Chondrocyte (in vitro differentiated cells): ENCODE measurements at regions not wholly inside any gene's neighbourhood (a gene's known extent, or its start where the extent isn't known, plus 50 kb on each side); places are given as distances from the start of the nearest gene placed in this dataset.
A peak's percentile ranks its signal among the peaks of the same experiment; 100 is the strongest.

Experiments used
- DNase-seq: peaks from one replicate; pipeline ENCODE4 v3.0.0; 2021; ENCODE audit warnings: mixed read lengths, low spot score
- H3K27ac Mint-ChIP-seq: one replicate; pipeline ENCODE4 v1.8.0; 2021; ENCODE audit warnings: mild to moderate bottlenecking, moderate library complexity, mixed read lengths; ENCODE audit not compliant: unreplicated experiment
- H3K27me3 Mint-ChIP-seq: 2 replicates; pipeline ENCODE4 v1.8.0; 2021; ENCODE audit warnings: low read depth, mixed read lengths
- H3K36me3 Mint-ChIP-seq: 2 replicates; pipeline ENCODE4 v1.8.0; 2021; ENCODE audit warnings: low read depth, mixed read lengths
- H3K4me1 Mint-ChIP-seq: 2 replicates; pipeline ENCODE4 v1.8.0; 2021; ENCODE audit warnings: low read depth, mild to moderate bottlenecking, mixed read lengths
- H3K4me3 Mint-ChIP-seq: one replicate; pipeline ENCODE4 v1.8.0; 2021; ENCODE audit warnings: mild to moderate bottlenecking, moderate library complexity, mixed read lengths; ENCODE audit not compliant: unreplicated experiment
- H3K9me3 Mint-ChIP-seq: 2 replicates; pipeline ENCODE4 v1.8.0; 2021; ENCODE audit warnings: low read depth, mixed read lengths
- TF ChIP-seq, protein P1 (sequence below): fragments of 200-600 bp; sonication (generic); IDR thresholded peaks from 2 replicates; pipeline ENCODE4 v1.5.0; 2021; ENCODE audit warnings: antibody characterized with exemption, mild to moderate bottlenecking, moderate library complexity

DNA sequence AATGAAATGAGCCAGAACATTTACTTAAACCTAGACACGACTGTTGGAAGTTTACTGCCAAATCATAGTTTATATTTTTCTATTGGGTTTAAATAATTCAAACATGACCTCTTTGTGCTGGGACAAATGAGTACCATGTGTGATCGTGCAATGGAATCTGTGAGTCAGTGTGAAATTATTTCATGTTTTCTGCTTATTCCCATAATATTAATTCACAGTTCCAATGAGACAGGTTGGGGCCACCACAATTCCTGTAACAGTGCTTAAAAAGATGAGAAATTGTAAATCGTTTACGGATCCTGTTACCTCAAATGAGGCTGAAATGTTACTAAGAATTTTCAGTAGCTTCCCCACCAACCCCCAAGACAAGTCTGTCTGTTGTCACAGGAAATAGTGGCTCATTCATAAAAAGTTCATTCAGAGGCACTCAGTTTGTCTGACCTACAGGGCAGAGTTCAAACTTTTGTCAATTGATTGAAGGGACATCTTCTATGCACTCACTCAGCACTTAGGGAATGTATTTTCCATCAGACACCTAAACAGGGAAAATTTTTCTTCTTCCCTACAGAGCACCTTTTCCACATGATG is 563.9 kb upstream of the ADAMTS16 start:
- H3K27ac Mint-ChIP-seq: peak overlapping the region; percentile 59
- H3K27me3 Mint-ChIP-seq: no peaks in the 10 kb centered on the region
- no peaks in the 10 kb centered on the region for H3K9me3 Mint-ChIP-seq
- H3K4me3 Mint-ChIP-seq: no peak overlapping the region
- no peaks in the 10 kb centered on the region for H3K36me3 Mint-ChIP-seq
- TF ChIP-seq, protein P1, sequence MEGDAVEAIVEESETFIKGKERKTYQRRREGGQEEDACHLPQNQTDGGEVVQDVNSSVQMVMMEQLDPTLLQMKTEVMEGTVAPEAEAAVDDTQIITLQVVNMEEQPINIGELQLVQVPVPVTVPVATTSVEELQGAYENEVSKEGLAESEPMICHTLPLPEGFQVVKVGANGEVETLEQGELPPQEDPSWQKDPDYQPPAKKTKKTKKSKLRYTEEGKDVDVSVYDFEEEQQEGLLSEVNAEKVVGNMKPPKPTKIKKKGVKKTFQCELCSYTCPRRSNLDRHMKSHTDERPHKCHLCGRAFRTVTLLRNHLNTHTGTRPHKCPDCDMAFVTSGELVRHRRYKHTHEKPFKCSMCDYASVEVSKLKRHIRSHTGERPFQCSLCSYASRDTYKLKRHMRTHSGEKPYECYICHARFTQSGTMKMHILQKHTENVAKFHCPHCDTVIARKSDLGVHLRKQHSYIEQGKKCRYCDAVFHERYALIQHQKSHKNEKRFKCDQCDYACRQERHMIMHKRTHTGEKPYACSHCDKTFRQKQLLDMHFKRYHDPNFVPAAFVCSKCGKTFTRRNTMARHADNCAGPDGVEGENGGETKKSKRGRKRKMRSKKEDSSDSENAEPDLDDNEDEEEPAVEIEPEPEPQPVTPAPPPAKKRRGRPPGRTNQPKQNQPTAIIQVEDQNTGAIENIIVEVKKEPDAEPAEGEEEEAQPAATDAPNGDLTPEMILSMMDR: no peak
- H3K4me1 Mint-ChIP-seq: peaks cover 23% of the 10 kb centered on the region
- no peak for DNase-seq

DNA sequence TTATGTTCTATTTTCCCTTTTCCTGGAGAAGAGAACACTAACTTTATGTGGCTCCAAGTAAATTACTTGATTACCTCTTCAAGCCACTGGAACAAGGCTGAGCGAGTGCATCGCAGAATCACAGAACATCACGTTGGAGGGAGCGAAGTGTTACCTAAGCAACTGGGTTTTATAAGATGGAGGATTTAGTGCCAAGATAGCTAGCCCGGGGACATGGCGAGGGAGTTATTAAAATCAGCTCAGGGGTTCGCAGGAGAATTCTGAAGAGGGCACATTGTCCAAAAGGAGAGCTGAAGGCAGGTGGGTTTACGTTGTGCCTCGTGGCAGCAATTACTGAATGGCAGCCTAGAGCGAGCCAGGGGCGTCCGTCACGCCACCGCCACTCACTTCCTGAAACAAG is 563.2 kb upstream of the ADAMTS16 start:
- Mint-ChIP-seq H3K27ac (no peak overlapping the region), H3K4me1 (peaks cover 23% of the 10 kb centered on the region), H3K4me3 (no peak overlapping the region), H3K27me3 (no peaks in the 10 kb centered on the region), H3K9me3 (no peaks in the 10 kb centered on the region), H3K36me3 (no peaks in the 10 kb centered on the region)
- TF ChIP-seq, protein P1: no peak
- no peak for DNase-seq

DNA sequence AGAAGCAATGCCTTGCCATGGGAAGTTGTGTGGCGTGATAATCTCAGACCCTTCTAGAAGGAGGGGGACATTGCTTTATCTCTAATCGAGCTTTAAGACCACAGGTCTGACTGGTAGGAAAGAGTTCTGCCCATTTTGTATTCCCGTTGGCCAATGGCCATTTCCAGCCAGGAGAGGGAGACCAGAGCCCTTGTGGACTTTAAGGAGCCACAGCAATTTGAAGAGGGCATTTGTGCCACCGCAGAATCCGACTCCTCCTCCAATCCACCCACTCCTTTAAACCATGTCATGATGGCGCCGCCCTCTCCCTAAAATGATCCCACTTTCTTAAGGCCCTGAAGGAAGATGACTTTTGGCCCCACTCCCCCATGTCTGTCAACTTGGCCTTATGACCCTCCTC is 560.5 kb upstream of the ADAMTS16 start:
- Mint-ChIP-seq H3K9me3 (no peaks in the 10 kb centered on the region), H3K27ac (no peak overlapping the region), H3K4me1 (peaks cover 24% of the 10 kb centered on the region)

DNA sequence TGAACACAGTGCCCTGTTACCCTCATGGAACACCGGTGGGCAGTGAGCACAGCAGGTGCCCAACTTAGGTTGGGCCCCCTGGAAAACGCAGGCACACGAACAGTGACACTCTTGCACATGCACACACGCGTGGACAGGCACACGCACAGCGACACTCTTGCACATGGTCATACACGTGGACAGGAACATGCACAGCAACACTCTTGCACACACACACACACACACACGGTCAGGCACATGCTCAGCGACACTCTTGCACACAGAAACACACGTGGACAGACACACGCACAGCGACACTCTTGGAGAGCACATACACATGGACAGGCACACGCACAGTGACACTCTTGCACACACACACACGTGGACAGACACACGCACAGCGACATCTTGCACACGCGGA is 559.4 kb upstream of the ADAMTS16 start:
- no peaks in the 10 kb centered on the region for H3K27me3 Mint-ChIP-seq
- H3K27ac Mint-ChIP-seq: no peak overlapping the region
- no peaks in the 10 kb centered on the region for H3K9me3 Mint-ChIP-seq
- no peak for DNase-seq
- H3K36me3 Mint-ChIP-seq: no peaks in the 10 kb centered on the region
- H3K4me3 Mint-ChIP-seq: no peak overlapping the region
- peaks cover 23% of the 10 kb centered on the region for H3K4me1 Mint-ChIP-seq
- TF ChIP-seq, protein P1: no peak

More for the DNA sequence above, 560.5 kb upstream of the ADAMTS16 start:
- DNase-seq: no peak
- H3K27me3 Mint-ChIP-seq: no peaks in the 10 kb centered on the region
- TF ChIP-seq, protein P1: no peak
- no peaks in the 10 kb centered on the region for H3K36me3 Mint-ChIP-seq
- no peak overlapping the region for H3K4me3 Mint-ChIP-seq

DNA sequence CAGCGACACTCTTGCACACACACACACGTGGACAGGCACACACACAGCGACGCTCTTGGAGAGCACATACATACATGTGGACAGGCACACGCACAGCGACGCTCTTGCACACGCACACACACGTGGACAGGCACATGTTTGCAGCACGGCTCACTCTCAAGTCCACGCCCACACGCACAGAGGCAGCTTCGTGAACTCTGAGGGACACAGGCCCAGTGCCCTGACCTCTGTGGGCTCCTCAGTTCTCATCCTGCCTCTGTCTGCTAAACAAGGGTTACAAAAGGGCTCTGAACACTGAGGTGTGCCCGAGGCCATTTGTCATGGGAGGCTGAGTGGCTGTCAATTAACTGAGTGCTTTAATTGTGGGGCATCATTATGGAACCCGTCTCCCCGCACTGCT is 558.8 kb upstream of the ADAMTS16 start:
- Mint-ChIP-seq H3K27ac (no peak overlapping the region), H3K4me1 (peaks cover 18% of the 10 kb centered on the region)

More for the DNA sequence above, 558.8 kb upstream of the ADAMTS16 start:
- H3K4me3 Mint-ChIP-seq: no peak overlapping the region
- TF ChIP-seq, protein P1: no peak
- DNase-seq: no peak
- H3K27me3 Mint-ChIP-seq: no peaks in the 10 kb centered on the region
- H3K9me3 Mint-ChIP-seq: no peaks in the 10 kb centered on the region
- no peaks in the 10 kb centered on the region for H3K36me3 Mint-ChIP-seq
